Activated CD8-positive, alpha-beta memory T cell treated with anti-CD3 and anti-CD28 coated beads for 36 hours (primary cell): ENCODE measurements at regions not wholly inside any gene's neighbourhood (a gene's known extent, or its start where the extent isn't known, plus 50 kb on each side); places are given as distances from the start of the nearest gene placed in this dataset.

Experiments used
- CTCF ChIA-PET: fragments of 350-600 bp; sonication (Branson Sonifier 250); formaldehyde crosslinking; loops from one replicate; lab custom pipeline; 2021; ENCODE audit warnings: antibody characterized with exemption; lab: Charles Lee
- POLR2A ChIA-PET: fragments of 350-600 bp; sonication (Branson Sonifier 250); formaldehyde crosslinking; loops from one replicate; lab custom pipeline; 2021; ENCODE audit warnings: antibody characterized with exemption; lab: Charles Lee

- POLR2A ChIA-PET, result no interaction called here
- CTCF ChIA-PET, result no interaction called here
Observed at GRCh38 chr6:40037271-40037670, 103.0 kb upstream of the MOCS1 start.

- ChIA-PET CTCF (no interaction called here), POLR2A (no interaction called here)
Observed at GRCh38 chr6:40036186-40036585, 101.9 kb upstream of the MOCS1 start.

- ChIA-PET CTCF (no interaction called here), POLR2A (no interaction called here)
Observed at GRCh38 chr6:40028449-40028848, 94.2 kb upstream of the MOCS1 start.

DNA sequence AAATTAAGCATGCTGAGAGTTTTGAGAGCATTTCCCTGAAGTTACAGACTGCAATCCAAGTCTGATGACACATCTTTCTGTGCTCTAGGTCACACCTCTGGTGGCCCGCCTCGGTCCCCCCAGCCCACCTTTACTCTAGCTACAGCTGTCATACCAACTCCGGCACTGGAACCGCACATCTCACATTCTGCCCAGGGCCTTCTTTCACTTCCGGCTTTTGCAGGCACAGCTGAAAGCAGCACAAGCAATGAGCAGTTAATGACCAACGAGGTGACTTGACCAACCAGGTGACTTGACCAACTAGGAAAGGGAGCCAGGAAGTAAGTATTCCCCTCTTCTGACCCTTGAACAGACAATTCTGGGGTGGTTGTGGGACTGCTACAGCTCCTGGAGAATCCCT lies 88.6 kb upstream of the MOCS1 start:
- POLR2A ChIA-PET, result no interaction called here
- CTCF ChIA-PET, result no interaction called here

- CTCF ChIA-PET, result no interaction called here
- POLR2A ChIA-PET, result no interaction called here
Observed at GRCh38 chr6:40020166-40020565, 85.9 kb upstream of the MOCS1 start.

DNA sequence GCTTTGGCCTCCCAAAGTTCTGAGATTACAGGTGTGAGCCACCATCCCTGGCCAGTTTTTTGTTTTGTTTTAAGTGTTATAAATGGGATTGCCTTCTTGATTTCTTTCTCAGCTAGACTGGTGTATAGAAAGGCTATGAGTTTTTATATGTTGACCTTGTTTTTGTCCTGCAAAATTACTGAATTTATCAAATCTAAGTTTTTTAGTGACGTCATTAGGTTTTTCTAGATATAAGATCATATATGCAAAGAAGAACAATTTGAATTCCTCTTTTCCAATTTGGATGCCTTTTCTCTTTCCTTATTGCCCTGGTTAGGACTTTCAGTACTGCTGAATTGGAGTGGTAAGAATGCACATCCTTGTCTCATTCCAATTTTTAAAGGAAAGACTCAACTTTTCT lies 81.3 kb upstream of the MOCS1 start:
- CTCF ChIA-PET, result no interaction called here
- POLR2A ChIA-PET, result no interaction called here

- CTCF ChIA-PET, result no interaction called here
Observed at GRCh38 chr6:40011844-40012243, 77.6 kb upstream of the MOCS1 start.

GRCh38 chr6:40000964-40001515 lies 66.8 kb upstream of the MOCS1 start:
- CTCF ChIA-PET, result no interaction called here
- POLR2A ChIA-PET, result no interaction called here

More at GRCh38 chr6:40011844-40012243, 77.6 kb upstream of the MOCS1 start:
- POLR2A ChIA-PET, result no interaction called here

DNA sequence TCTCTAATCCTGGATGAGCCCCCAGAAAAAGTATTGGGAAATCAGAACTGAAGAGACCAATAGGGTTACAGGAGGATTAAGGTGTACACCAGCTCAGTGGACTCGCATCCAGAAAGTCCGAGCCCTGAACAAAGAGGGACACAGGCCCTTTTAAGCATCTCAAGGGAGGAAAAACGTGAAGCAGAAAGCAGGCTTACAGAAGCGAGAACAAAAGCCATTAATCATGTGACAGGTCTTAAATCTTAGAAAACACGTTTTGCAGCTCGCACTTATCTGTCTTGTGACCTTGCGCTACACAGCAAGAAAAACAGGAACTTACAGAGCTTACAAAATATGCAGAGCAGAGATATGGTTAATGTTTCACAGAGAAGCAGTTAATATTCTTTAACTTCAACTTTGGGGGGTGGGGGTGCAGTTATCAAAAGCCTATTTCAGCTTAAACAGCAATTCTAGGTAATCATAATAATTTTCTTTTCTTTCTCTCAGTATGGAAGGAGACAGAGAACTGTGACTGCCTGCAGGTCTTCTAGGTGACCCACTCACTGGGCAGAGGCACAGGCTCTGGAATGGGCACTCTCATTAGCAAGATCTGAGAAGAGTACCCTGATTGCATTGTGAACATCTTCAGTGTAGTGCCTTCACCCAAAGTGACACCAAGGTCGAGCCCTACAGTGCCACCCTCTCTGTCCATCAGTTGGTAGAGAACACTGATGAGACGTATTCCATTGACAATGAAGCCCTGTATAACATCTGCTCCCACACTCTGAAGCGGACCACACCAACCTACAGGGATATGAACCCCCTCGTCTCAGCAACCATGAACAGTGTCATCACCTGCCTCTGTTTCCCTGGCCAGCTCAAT lies 65.0 kb upstream of the MOCS1 start:
- ChIA-PET CTCF (no interaction called here), POLR2A (no interaction called here)

- ChIA-PET CTCF (no interaction called here), POLR2A (no interaction called here)
Observed at GRCh38 chr6:39998126-39998525, 63.9 kb upstream of the MOCS1 start.

GRCh38 chr6:39997101-39997635 lies 62.9 kb upstream of the MOCS1 start:
- POLR2A ChIA-PET, result no interaction called here
- CTCF ChIA-PET, result no interaction called here

GRCh38 chr6:39995633-39996032 lies 61.4 kb upstream of the MOCS1 start:
- POLR2A ChIA-PET, result no interaction called here
- CTCF ChIA-PET, result no interaction called here

- ChIA-PET CTCF (no interaction called here), POLR2A (no interaction called here)
Observed at GRCh38 chr6:39992861-39993622, 58.8 kb upstream of the MOCS1 start.
